Progenitor cell of endocrine pancreas (in vitro differentiated cells): ENCODE measurements at regions not wholly inside any gene's neighbourhood (a gene's known extent, or its start where the extent isn't known, plus 50 kb on each side); places are given as distances from the start of the nearest gene placed in this dataset.
"Not testable (repeated sequence)": the region's sequence is repeated elsewhere in the genome, so short reads cannot be mapped to it uniquely, and the experiment has no call there.

Experiments used
- DNase-seq: peaks from one replicate; pipeline ENCODE4 v3.0.0; 2021; ENCODE audit warnings: low spot score; ENCODE audit not compliant: unreplicated experiment
- H3K27ac Mint-ChIP-seq: 2 replicates; pipeline ENCODE4 v1.8.0; 2021; ENCODE audit warnings: mild to moderate bottlenecking, moderate library complexity, mixed read lengths
- H3K27me3 Mint-ChIP-seq: 2 replicates; pipeline ENCODE4 v1.8.0; 2021; ENCODE audit warnings: mixed read lengths
- H3K36me3 Mint-ChIP-seq: 2 replicates; pipeline ENCODE4 v1.8.0; 2022; ENCODE audit warnings: mixed read lengths; ENCODE audit not compliant: insufficient read depth
- H3K4me1 Mint-ChIP-seq: 2 replicates; pipeline ENCODE4 v1.8.0; 2021; ENCODE audit warnings: low read depth, mixed read lengths
- H3K4me3 Mint-ChIP-seq: 2 replicates; pipeline ENCODE4 v1.8.0; 2021; ENCODE audit warnings: low read depth, mild to moderate bottlenecking, moderate library complexity, mixed read lengths
- H3K9me3 Mint-ChIP-seq: 2 replicates; pipeline ENCODE4 v1.8.0; 2021; ENCODE audit warnings: low read depth, mixed read lengths
- TF ChIP-seq, protein P1 (sequence below): fragments of 200-600 bp; sonication (generic); IDR thresholded peaks from one replicate; pipeline ENCODE4 v1.5.0; 2021; ENCODE audit warnings: antibody characterized with exemption, mild to moderate bottlenecking; ENCODE audit not compliant: unreplicated experiment

GRCh38 chr20:30606990-30607389, 650.5 kb upstream of the DEFB115 start:
- TF ChIP-seq, protein P1, sequence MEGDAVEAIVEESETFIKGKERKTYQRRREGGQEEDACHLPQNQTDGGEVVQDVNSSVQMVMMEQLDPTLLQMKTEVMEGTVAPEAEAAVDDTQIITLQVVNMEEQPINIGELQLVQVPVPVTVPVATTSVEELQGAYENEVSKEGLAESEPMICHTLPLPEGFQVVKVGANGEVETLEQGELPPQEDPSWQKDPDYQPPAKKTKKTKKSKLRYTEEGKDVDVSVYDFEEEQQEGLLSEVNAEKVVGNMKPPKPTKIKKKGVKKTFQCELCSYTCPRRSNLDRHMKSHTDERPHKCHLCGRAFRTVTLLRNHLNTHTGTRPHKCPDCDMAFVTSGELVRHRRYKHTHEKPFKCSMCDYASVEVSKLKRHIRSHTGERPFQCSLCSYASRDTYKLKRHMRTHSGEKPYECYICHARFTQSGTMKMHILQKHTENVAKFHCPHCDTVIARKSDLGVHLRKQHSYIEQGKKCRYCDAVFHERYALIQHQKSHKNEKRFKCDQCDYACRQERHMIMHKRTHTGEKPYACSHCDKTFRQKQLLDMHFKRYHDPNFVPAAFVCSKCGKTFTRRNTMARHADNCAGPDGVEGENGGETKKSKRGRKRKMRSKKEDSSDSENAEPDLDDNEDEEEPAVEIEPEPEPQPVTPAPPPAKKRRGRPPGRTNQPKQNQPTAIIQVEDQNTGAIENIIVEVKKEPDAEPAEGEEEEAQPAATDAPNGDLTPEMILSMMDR, result no peak
- Mint-ChIP-seq H3K36me3 (peaks cover 2% of the 10 kb centered on the region), H3K9me3 (peaks cover 57% of the 10 kb centered on the region), H3K4me1 (no peaks in the 10 kb centered on the region), H3K27ac (no peak overlapping the region), H3K4me3 (no peak overlapping the region), H3K27me3 (no peaks in the 10 kb centered on the region)
- no peak for DNase-seq

GRCh38 chr20:30610029-30610693, 647.3 kb upstream of the DEFB115 start:
- DNase-seq, result no peak
- Mint-ChIP-seq H3K27ac (no peak overlapping the region), H3K4me1 (no peaks in the 10 kb centered on the region), H3K36me3 (peaks cover 2% of the 10 kb centered on the region), H3K27me3 (no peaks in the 10 kb centered on the region), H3K4me3 (no peak overlapping the region), H3K9me3 (peaks cover 60% of the 10 kb centered on the region)
- TF ChIP-seq, protein P1, result no peak

- Mint-ChIP-seq H3K9me3 (peaks cover 60% of the 10 kb centered on the region), H3K36me3 (peaks cover 2% of the 10 kb centered on the region), H3K4me1 (no peaks in the 10 kb centered on the region), H3K27ac (no peak overlapping the region), H3K4me3 (no peak overlapping the region), H3K27me3 (no peaks in the 10 kb centered on the region)
- TF ChIP-seq, protein P1, result no peak
- DNase-seq, result no peak
Measured at GRCh38 chr20:30610751-30611150, 646.7 kb upstream of the DEFB115 start.

DNA sequence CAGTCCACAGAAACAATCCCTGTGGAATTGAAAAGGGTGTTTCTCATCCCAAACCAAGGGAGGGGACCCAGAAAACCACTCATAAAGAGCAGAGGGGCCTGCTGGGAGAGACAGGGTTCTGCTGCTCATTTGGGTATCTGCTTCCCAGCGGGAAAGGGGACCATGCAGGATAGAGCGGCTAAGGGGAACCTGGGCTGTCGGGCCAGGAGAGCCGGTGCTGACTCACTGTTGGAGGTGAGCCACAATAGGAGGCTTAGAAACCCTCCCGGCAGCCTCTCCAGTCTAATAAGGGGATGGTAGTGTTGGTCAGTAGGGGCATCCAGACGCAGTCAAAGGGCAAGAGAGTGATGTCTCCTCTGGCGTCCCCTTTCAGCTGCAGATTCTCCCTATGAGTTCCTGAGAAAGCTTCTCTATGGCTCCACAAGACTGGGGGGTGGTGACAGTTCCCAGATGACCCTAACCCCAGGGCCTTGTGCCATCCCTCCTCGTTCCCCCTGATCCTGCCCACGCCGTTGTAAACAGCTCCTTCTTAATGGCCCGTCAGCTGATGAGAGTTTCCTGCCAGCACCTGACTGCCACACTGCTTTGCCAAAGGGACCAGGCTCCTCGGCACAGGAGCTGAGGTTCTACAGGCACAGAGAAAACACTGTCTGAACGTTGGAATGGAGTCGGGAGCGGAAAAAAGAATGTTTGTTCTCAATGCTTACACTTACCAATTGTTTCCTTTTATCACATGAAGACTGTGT, 646.1 kb upstream of the DEFB115 start:
- TF ChIP-seq, protein P1, result no peak
- Mint-ChIP-seq H3K9me3 (peaks cover 54% of the 10 kb centered on the region), H3K27ac (no peak overlapping the region), H3K4me1 (no peaks in the 10 kb centered on the region), H3K36me3 (peaks cover 2% of the 10 kb centered on the region), H3K4me3 (no peak overlapping the region), H3K27me3 (no peaks in the 10 kb centered on the region)
- no peak for DNase-seq

DNA sequence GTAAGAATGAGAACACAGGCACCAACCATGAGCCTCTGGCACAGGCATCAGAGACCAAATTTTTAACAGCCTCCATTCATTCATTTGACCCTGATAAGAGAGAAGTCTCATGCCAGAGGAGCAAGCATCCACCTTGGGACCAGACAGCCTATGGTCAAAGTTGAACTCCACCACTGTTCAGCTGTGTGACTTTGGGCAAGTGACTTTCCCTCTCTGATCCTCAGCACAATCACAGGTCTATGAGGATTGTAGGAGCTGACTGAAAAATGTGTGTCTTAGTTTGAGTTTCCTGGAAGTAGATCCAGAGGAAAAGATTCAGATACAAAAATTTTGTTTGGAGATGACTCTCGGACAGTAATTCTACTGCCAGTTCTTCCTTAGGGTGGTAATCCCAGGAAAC, 645.1 kb upstream of the DEFB115 start:
- Mint-ChIP-seq H3K4me1 (no peaks in the 10 kb centered on the region), H3K4me3 (no peak overlapping the region), H3K36me3 (peaks cover 2% of the 10 kb centered on the region), H3K9me3 (peaks cover 51% of the 10 kb centered on the region), H3K27ac (no peak overlapping the region), H3K27me3 (no peaks in the 10 kb centered on the region)
- TF ChIP-seq, protein P1, result no peak
- DNase-seq, result no peak

GRCh38 chr20:30621346-30621745, 636.1 kb upstream of the DEFB115 start:
- H3K4me3 Mint-ChIP-seq, H3K27ac Mint-ChIP-seq, H3K36me3 Mint-ChIP-seq, H3K27me3 Mint-ChIP-seq, H3K4me1 Mint-ChIP-seq, DNase-seq: not testable (repeated sequence)
- peaks cover 36% of the 10 kb centered on the region for H3K9me3 Mint-ChIP-seq

DNA sequence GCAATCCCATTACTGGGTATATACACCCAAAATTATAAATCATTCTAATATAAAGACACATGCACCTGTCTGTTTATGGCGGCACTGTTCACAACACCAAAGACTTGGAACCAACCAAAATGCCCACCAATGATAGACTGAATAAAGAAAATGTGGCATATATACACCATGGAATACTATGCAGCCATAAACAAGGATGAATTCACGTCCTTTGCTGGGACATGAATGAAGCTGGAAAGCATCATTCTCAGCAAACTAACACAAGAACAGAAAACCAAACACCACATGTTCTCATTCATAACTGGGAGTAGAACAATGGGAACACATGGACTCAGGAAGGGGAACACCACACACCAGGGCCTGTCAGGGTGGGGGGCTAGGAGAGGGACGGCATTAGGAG, 633.2 kb upstream of the DEFB115 start:
- H3K27me3 Mint-ChIP-seq, H3K4me1 Mint-ChIP-seq, H3K27ac Mint-ChIP-seq, DNase-seq, H3K36me3 Mint-ChIP-seq, H3K4me3 Mint-ChIP-seq: not testable (repeated sequence)
- H3K9me3 Mint-ChIP-seq, result peaks cover 31% of the 10 kb centered on the region

DNA sequence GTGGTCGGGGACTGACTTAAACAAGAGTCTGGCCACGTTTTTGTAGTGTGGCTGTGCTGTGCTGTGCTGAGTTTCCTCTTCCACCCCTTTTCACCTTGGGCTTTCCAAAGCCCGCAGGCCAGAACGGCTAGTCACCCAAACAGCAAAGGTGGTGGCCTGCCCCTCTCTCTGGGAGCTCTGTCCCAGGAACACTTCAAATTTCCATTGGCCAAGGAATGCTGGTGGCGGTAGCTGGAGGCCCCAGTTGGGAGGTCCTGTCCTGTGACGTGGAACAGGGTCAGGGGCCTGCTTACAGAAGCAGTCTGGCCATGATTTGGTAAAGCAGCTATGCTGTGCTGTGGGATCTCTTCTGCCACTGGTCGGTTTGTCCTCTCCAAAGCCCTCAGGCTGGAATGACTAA, 628.1 kb upstream of the DEFB115 start:
- H3K27ac Mint-ChIP-seq, result not testable (repeated sequence)
- H3K9me3 Mint-ChIP-seq, result peaks cover 55% of the 10 kb centered on the region

More for the DNA sequence above, 628.1 kb upstream of the DEFB115 start:
- not testable (repeated sequence) for H3K4me3 Mint-ChIP-seq, H3K36me3 Mint-ChIP-seq, DNase-seq, H3K4me1 Mint-ChIP-seq, H3K27me3 Mint-ChIP-seq
